GM21526 (cell line): ENCODE measurements at regions not wholly inside any gene's neighbourhood (a gene's known extent, or its start where the extent isn't known, plus 50 kb on each side); places are given as distances from the start of the nearest gene placed in this dataset.
"Not testable (repeated sequence)": the region's sequence is repeated elsewhere in the genome, so short reads cannot be mapped to it uniquely, and the experiment has no call there.

Experiments
- ATAC-seq: cut with Tn5 transposase; IDR thresholded peaks from one replicate; pipeline ENCODE4 v1.9.1; 2021; ENCODE audit warnings: moderate library complexity; ENCODE audit not compliant: unreplicated experiment, low FRiP score

- no peak for ATAC-seq
These were observed 456.5 kb downstream of the EPHA7 start for GRCh38 chr6:92962846-92963245.

GRCh38 chr6:92952111-92952510, 467.2 kb downstream of the EPHA7 start:
- ATAC-seq, result not testable (repeated sequence)

- no peak for ATAC-seq
These were observed 473.6 kb downstream of the EPHA7 start for GRCh38 chr6:92945799-92946198.

- ATAC-seq, result no peak
These were observed 475.2 kb downstream of the EPHA7 start for GRCh38 chr6:92944132-92944531.

- ATAC-seq, result no peak
These were observed 476.8 kb downstream of the EPHA7 start for GRCh38 chr6:92942549-92942948.

- ATAC-seq, result no peak
These were observed 484.7 kb downstream of the EPHA7 start for GRCh38 chr6:92934625-92935024.

GRCh38 chr6:92930171-92930570, 489.2 kb downstream of the EPHA7 start:
- ATAC-seq, result no peak

GRCh38 chr6:92922216-92922806, 497.0 kb downstream of the EPHA7 start:
- ATAC-seq, result no peak

- no peak for ATAC-seq
These were observed 503.9 kb downstream of the EPHA7 start for GRCh38 chr6:92915466-92915865.

- no peak for ATAC-seq
These were observed 508.1 kb downstream of the EPHA7 start for GRCh38 chr6:92911301-92911700.

GRCh38 chr6:92910646-92911045, 508.7 kb downstream of the EPHA7 start:
- no peak for ATAC-seq

- no peak for ATAC-seq
These were observed 513.0 kb downstream of the EPHA7 start for GRCh38 chr6:92906385-92906784.

- ATAC-seq, result no peak
These were observed 525.6 kb downstream of the EPHA7 start for GRCh38 chr6:92893741-92894140.

GRCh38 chr6:92892626-92893170, 526.7 kb downstream of the EPHA7 start:
- ATAC-seq, result no peak

- ATAC-seq, result no peak
These were observed 531.0 kb downstream of the EPHA7 start for GRCh38 chr6:92888316-92888715.

GRCh38 chr6:92887871-92888270, 531.5 kb downstream of the EPHA7 start:
- ATAC-seq, result no peak

- ATAC-seq, result no peak
These were observed 539.8 kb downstream of the EPHA7 start for GRCh38 chr6:92879526-92879925.

- no peak for ATAC-seq
These were observed 554.3 kb downstream of the EPHA7 start for GRCh38 chr6:92864966-92865555.

GRCh38 chr6:92849636-92850035, 569.7 kb downstream of the EPHA7 start:
- ATAC-seq, result no peak

GRCh38 chr6:92848901-92849300, 570.5 kb downstream of the EPHA7 start:
- no peak for ATAC-seq

- no peak for ATAC-seq
These were observed 570.9 kb downstream of the EPHA7 start for GRCh38 chr6:92848459-92848858.

GRCh38 chr6:92847988-92848387, 571.4 kb downstream of the EPHA7 start:
- ATAC-seq, result no peak
